Fibroblast of peridontal ligament (primary cell): ENCODE measurements at regions not wholly inside any gene's neighbourhood (a gene's known extent, or its start where the extent isn't known, plus 50 kb on each side); places are given as distances from the start of the nearest gene placed in this dataset.

ENCODE experiments used
- DNase-seq: peaks from one replicate; pipeline ENCODE4 v3.0.0-alpha.2; 2010; ENCODE audit errors: extremely low read depth

GRCh38 chr13:50101590-50101989 lies 86.3 kb downstream of the KCNRG start:
- no peak for DNase-seq

- DNase-seq, result peak; percentile 31
Observed at GRCh38 chr13:50104493-50104892, 89.2 kb downstream of the KCNRG start.

GRCh38 chr13:50106559-50106958 lies 91.3 kb downstream of the KCNRG start:
- DNase-seq, result no peak

GRCh38 chr13:50107205-50107604 lies 92.0 kb downstream of the KCNRG start:
- no peak for DNase-seq

DNA sequence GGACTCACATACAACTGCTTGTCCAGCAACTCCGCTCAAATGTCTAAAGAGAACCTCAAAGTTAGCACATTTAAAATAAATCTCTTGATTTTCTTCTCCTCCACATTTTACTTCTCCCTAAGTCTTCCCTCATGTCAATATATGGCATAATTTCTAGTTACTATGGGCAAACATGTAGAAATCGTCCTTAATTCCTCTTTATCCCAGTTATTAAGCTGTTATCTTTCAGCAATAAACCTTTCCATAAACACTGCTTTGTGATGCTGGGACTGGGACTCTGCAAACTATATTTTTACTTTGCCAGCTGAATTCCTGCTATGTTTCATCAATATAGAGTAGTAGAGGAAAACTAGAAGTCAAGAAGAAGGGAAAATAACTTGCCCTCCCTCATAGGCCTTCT lies 99.7 kb downstream of the KCNRG start:
- DNase-seq, result no peak

- no peak for DNase-seq
Observed at GRCh38 chr13:50115695-50116094, 100.5 kb downstream of the KCNRG start.

GRCh38 chr13:50116430-50116973 lies 101.3 kb downstream of the KCNRG start:
- no peak for DNase-seq

GRCh38 chr13:50119591-50119990 lies 104.3 kb downstream of the KCNRG start:
- peak; percentile 71 for DNase-seq

- no peak for DNase-seq
Observed at GRCh38 chr13:50122455-50122854, 107.2 kb downstream of the KCNRG start.

DNA sequence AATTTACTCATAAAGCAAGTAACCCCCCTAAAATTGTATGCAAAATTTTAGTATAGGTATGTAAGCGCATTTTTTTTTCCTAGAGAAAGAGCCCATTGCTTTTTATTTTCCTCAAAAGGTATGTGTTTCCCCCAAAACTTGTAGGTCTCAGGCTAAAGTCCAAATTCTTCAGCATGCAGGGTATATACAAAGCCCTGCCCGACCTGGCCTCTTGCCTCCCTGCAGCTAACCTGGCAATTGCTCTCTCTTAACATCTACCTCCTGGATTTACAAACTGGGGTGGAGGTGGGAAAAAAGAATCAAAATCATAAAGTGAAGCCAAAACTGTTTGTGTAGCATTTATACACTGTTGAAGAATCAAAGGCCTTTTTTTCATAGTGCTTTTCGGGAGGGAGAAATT lies 107.8 kb downstream of the KCNRG start:
- no peak for DNase-seq

- no peak for DNase-seq
Observed at GRCh38 chr13:50123515-50123861, 108.2 kb downstream of the KCNRG start.

- DNase-seq, result peak; percentile 92
Observed at GRCh38 chr13:50123862-50124535, 108.8 kb downstream of the KCNRG start.

- DNase-seq, result peak; percentile 48
Observed at GRCh38 chr13:50124536-50125303, 109.5 kb downstream of the KCNRG start.

DNA sequence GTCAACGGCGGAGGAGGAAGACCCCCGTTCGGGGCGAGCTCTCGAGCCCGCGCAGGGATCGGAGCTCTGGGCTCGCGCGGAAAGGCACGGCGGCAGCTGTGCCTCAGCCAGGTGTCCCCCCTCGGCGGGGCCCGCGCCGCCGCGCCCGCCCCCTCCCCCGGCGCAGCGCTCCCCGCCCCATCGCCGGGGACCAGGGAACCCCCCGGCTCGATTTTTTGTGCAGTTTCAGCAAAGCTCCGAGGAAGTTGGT lies 110.0 kb downstream of the KCNRG start:
- DNase-seq, result no peak

DNA sequence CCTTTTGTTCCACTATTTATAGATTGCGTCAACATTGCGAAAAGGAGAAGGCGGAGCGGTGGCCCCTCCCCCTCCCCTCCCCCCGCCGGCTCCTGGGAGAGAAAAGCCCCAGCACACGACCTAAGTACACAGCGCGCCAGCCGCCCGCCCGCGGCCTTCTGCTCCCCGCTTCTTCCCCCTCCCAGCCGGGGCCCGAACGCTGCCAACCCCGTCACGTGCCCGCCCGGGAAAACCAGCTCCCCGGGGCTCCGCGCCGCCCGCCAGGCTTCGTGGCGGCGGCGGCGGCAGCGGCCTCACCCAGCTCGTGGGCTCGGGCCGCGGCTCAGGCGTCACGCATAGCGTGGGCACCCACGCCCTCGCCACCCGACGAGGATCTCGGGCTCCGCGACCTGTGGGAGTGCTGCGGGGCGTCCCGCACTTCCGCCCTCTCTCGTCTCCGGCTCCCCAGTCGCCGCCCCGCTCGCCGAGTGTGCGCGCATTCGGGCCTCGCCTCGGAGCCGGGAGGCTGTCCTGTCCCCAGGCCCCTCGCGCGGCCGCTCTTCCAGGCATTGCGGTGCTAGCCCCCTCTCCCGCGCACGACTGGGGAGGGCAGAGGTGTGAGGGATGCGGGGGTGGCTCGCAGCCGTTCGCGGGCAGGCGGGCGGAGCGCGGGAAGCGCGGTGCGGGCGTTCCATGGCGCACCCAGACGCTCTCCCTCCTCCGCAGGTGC lies 110.5 kb downstream of the KCNRG start:
- peak; percentile 91 for DNase-seq

GRCh38 chr13:50126263-50126992 lies 111.2 kb downstream of the KCNRG start:
- DNase-seq, result peak; percentile 68

DNA sequence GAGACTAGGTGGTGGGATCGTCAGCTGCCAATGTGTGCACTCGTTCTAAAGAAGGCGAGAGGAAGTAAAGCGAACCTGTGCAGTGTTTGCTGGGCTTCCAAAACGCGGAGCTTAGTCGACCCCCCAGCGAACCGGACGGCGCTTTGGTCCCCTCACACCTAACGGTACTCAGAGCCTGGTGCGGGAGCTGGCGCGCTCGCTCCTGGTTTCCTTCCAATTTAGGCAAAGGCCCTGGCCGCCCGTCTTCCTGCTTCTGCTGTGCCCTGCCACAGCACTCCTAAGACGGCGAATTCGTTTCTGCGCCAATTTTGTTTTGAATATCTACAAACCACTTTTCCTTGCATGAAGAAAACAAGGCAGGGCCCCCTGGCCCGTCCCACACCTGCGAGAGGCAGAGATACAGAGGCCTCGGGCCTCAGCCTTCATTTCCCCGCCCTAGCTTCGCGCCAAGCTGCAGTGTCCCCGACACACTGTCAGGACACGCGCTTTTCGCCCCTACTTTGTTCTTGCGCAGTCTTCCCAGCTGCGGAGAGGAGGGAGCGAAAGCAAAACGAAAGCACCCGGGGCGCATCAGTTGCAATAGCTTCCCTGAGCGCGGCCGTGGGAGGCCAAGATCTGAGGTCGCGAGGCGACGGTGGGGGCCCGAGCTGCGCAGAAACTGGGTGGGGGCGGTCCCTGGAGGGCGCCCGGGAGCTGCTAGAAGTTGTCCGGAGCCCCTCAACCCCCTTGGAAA lies 111.9 kb downstream of the KCNRG start:
- peak; percentile 74 for DNase-seq

DNA sequence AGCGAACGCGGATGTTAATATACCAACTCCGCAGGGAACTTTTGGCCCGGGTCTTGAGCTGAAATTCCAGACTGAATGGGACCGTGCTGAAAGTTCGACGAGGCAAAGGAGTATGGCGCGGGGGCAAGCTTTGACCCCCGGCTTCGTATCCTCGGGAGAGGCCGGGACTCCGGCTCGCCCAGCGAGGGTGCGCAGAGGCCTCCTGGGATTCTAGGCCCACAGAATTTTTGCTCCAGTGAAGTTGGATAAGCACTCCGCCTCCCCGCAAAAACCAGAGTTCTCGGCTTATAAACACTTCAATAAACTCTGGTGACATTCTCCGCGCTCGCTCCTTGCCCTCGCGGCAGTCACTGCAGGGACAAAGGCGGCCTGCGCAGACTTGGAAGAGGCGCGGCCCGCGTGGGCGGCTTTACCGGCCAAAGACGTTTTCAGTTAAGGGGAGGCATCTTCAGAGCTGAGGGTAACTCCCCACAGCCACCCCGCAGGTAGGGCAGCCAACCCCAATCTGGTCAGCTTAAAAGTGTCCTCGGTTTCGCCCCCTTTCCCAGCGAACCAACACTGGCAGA lies 112.6 kb downstream of the KCNRG start:
- no peak for DNase-seq

DNA sequence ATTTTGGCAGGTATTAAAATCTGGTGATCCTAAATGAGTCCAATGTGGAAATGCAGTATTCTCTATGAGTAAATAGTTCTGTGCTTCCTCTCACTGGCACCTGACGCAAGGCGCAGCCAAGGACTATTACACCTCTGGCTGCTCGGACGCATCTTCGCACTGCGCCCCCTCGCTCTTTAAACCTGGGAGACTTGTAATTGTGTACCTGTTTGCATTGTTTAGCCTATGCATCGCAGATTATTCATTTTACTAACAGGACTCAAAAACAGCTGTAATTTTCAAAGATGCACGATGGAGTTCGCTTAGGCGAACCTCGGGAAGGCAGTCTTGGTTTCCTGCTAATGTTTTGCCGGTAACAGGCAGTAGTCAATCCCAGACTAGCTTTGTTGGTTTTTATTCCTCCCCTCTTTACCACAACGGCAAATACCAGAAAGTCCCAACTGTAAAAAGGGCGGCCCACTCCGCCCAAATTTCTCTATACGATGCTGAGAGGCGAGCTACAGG lies 113.2 kb downstream of the KCNRG start:
- DNase-seq, result no peak

DNA sequence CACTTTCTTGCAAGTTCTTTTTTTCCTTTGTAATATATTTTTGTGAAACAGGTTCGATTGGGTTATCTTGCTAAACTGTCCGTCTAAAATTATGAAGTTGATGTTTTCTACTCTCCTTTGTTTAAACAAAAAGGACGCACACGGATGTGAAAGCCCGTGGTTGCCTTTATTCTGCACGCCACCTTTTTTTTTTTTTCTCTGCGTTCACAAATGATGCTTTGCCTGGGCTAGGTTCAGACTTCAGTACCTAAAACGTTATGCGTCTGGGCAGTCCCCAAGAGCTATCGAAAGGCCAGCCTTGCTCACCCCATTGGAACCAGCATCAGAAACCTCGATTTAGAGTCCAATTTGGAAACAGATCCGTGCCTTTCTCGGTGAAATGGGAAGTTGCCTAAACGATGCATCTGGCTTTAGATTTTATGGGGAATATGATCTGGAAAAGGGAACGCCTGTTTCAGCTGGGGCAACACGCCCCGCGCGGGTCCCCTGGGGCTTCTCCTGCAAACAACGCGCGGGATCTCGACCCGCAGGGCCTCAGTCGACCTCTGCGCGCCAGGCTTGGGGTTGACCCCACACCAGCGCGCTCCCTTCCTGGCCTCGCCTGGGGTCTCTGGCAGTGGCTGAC lies 113.9 kb downstream of the KCNRG start:
- DNase-seq, result peak; percentile 41
